ENCODE measurements at regions not wholly inside any gene's neighbourhood (a gene's known extent, or its start where the extent isn't known, plus 50 kb on each side); places are given as distances from the start of the nearest gene placed in this dataset.

DNA sequence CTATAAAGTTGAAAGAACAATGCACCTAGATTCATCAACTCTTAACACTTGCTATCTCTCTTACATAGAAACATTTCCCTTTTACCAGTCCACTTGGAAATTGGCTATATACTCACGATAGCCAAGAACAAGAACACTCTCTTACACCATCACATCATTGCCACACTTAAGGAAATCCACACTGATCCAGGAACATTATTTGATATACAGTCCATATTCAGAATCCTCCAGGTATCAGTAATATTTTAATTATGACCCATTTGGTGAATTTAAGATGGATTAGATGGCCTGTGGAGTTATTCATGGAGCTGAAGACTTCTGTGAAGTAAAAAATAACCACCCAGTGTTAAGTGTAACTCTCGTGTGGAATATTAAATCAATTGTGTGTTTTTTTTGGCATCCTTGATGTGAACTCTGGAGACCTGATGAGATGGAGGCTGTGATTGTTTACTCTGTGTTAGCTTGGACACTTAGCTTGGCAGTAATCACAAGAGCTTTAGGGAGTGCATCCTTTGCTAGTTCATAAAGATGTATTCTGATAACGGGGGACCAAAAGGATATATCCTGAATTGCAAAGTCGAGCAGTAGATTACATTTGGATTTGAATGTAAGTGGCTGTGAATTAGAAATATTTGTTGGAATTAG lies 52.0 kb upstream of the ABL1 start:
- DNase-seq, result no peak

DNA sequence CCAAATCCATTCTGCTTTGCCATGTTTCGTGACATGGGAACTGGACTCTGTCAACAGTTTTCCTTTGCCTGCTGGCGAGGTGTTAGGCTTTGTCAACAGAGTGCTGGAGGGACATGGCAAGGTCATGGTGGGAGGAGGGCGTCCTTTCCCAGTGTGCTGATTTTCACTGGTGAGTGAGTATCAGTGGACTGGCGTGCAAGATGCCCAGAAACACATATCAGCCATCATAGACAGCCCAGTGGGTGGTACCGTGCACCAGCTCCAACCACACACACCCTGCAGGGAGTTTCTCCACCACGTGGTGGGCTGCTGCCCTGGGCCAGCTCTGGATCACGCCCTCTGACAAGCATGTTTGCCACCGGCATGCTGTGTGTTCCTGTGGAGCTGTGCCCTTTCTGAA lies 50.0 kb upstream of the ABL1 start:
- DNase-seq, result no peak

Measured in NCI-H82 (cell line).